NCI-H774 (cell line): ENCODE measurements at regions not wholly inside any gene's neighbourhood (a gene's known extent, or its start where the extent isn't known, plus 50 kb on each side); places are given as distances from the start of the nearest gene placed in this dataset.

Source experiments
- DNase-seq: peaks from one replicate; lab custom pipeline; 2025; lab: John Stamatoyannopoulos, UW

GRCh38 chr5:167897371-167897770, 394.1 kb upstream of the WWC1 start:
- DNase-seq, result no peak

GRCh38 chr5:167898361-167899042, 392.9 kb upstream of the WWC1 start:
- no peak for DNase-seq

- no peak for DNase-seq
Measured at GRCh38 chr5:167899490-167900070, 391.9 kb upstream of the WWC1 start.

- DNase-seq, result no peak
Measured at GRCh38 chr5:167900340-167900935, 391.0 kb upstream of the WWC1 start.

- no peak for DNase-seq
Measured at GRCh38 chr5:167902298-167902697, 389.1 kb upstream of the WWC1 start.

- no peak for DNase-seq
Measured at GRCh38 chr5:167903243-167903642, 388.2 kb upstream of the WWC1 start.

- DNase-seq, result no peak
Measured at GRCh38 chr5:167903659-167904058, 387.8 kb upstream of the WWC1 start.

- DNase-seq, result no peak
Measured at GRCh38 chr5:167905919-167906853, 385.3 kb upstream of the WWC1 start.

GRCh38 chr5:167908606-167909005, 382.8 kb upstream of the WWC1 start:
- no peak for DNase-seq

GRCh38 chr5:167912941-167913665, 378.3 kb upstream of the WWC1 start:
- no peak for DNase-seq

GRCh38 chr5:167915237-167915636, 376.2 kb upstream of the WWC1 start:
- no peak for DNase-seq

- no peak for DNase-seq
Measured at GRCh38 chr5:167916261-167916691, 375.2 kb upstream of the WWC1 start.

GRCh38 chr5:167916706-167917105, 374.7 kb upstream of the WWC1 start:
- no peak for DNase-seq

- DNase-seq, result no peak
Measured at GRCh38 chr5:167918184-167918812, 373.1 kb upstream of the WWC1 start.

GRCh38 chr5:167918813-167919483, 372.5 kb upstream of the WWC1 start:
- no peak for DNase-seq

GRCh38 chr5:167920589-167920988, 370.9 kb upstream of the WWC1 start:
- no peak for DNase-seq

- DNase-seq, result no peak
Measured at GRCh38 chr5:167921796-167922195, 369.6 kb upstream of the WWC1 start.

- DNase-seq, result no peak
Measured at GRCh38 chr5:167923396-167923795, 368.0 kb upstream of the WWC1 start.

- no peak for DNase-seq
Measured at GRCh38 chr5:167929841-167930240, 361.6 kb upstream of the WWC1 start.

GRCh38 chr5:167934551-167934971, 356.9 kb upstream of the WWC1 start:
- DNase-seq, result no peak

GRCh38 chr5:167936022-167936421, 355.4 kb upstream of the WWC1 start:
- no peak for DNase-seq
